Effector memory CD4-positive, alpha-beta T cell (primary cell): ENCODE measurements at regions not wholly inside any gene's neighbourhood (a gene's known extent, or its start where the extent isn't known, plus 50 kb on each side); places are given as distances from the start of the nearest gene placed in this dataset.
"Not testable (repeated sequence)": the region's sequence is repeated elsewhere in the genome, so short reads cannot be mapped to it uniquely, and the experiment has no call there.

ENCODE experiments used
- DNase-seq, 3 donors: peaks; one replicate each; pipeline ENCODE4 v3.0.0-alpha.2; 2020
- H3K27ac ChIP-seq: 2 replicates; pipeline ENCODE4 v1.7.0; 2013; ENCODE audit warnings: mild to moderate bottlenecking, low read length, moderate library complexity; ENCODE audit not compliant: insufficient read depth, poor library complexity, severe bottlenecking
- H3K27me3 ChIP-seq: replicated peaks from 2 replicates; pipeline ENCODE4 v1.7.0; 2013; ENCODE audit warnings: mild to moderate bottlenecking, low read length; ENCODE audit not compliant: insufficient read depth, control insufficient read depth, poor library complexity, severe bottlenecking
- H3K36me3 ChIP-seq: 2 replicates; pipeline ENCODE4 v1.7.0; 2013; ENCODE audit warnings: mild to moderate bottlenecking, low read length, moderate library complexity; ENCODE audit not compliant: control insufficient read depth, insufficient read depth
- H3K4me1 ChIP-seq: 2 replicates; pipeline ENCODE4 v1.7.0; 2013; ENCODE audit warnings: low read length, mild to moderate bottlenecking; ENCODE audit not compliant: control insufficient read depth, insufficient read depth, poor library complexity, severe bottlenecking
- H3K4me3 ChIP-seq: 2 replicates; pipeline ENCODE4 v1.7.0; 2013; ENCODE audit warnings: low read length, low read depth, mild to moderate bottlenecking; ENCODE audit not compliant: insufficient read depth, poor library complexity, severe bottlenecking
- H3K9me3 ChIP-seq: 2 replicates; pipeline ENCODE4 v1.7.0; 2013; ENCODE audit warnings: mild to moderate bottlenecking, low read length, moderate library complexity; ENCODE audit not compliant: control insufficient read depth

- no peaks in the 10 kb centered on the region for H3K4me1 ChIP-seq
- no peak overlapping the region for H3K4me3 ChIP-seq
- H3K9me3 ChIP-seq: no peaks in the 10 kb centered on the region
- H3K27ac ChIP-seq: no peak overlapping the region
- H3K36me3 ChIP-seq: no peaks in the 10 kb centered on the region
- no peaks in the 10 kb centered on the region for H3K27me3 ChIP-seq
- no peak for DNase-seq
Observed at GRCh38 chr12:20047901-20048300, 320.4 kb upstream of the PDE3A start.

- Histone ChIP-seq H3K27me3 (no peaks in the 10 kb centered on the region), H3K27ac (no peak overlapping the region), H3K4me3 (no peak overlapping the region), H3K36me3 (no peaks in the 10 kb centered on the region), H3K9me3 (no peaks in the 10 kb centered on the region), H3K4me1 (no peaks in the 10 kb centered on the region)
- no peak for DNase-seq
Observed at GRCh38 chr12:20050221-20050620, 318.1 kb upstream of the PDE3A start.

DNA sequence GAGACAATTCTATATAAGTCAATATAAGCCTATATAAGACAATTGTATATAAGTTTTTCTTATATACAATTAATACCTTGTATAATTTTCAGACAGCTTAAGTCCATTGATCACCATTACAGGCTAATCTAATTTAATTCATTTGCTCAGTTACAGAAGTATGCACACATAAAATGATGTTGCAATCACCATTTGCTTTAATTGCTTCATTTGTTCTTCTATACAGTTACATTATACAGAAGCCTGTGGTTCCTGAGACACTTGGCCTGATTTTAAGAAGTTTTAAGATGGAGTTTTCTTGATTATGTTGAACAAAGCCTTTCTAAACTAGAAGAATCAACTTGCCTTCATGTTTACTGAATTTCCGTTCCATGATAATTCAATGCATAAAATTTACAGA is 314.6 kb upstream of the PDE3A start:
- Histone ChIP-seq H3K27me3 (no peaks in the 10 kb centered on the region), H3K9me3 (no peaks in the 10 kb centered on the region), H3K4me3 (no peak overlapping the region), H3K27ac (no peak overlapping the region), H3K36me3 (no peaks in the 10 kb centered on the region), H3K4me1 (no peaks in the 10 kb centered on the region)
- no peak for DNase-seq

DNA sequence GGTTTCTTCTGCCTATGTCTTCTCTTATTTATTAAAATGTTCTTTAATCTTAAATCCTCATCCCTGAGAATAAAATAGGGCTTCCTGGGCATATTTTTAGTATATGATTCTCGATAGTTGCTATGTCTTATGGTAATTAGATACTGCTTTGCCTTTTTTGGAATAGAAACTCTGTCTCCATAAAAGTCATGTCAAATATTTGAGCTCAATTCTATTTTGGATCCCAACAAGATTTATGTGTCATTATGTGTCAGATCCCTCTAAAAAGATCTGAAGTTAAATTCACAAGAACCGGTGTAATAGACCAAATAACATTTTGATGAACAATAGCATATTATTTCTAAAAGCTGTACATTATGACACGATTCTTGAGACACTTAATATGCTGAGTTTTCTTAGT is 312.5 kb upstream of the PDE3A start:
- Histone ChIP-seq H3K4me3 (no peak overlapping the region), H3K9me3 (no peaks in the 10 kb centered on the region), H3K27me3 (no peaks in the 10 kb centered on the region), H3K4me1 (no peaks in the 10 kb centered on the region), H3K27ac (no peak overlapping the region), H3K36me3 (no peaks in the 10 kb centered on the region)
- DNase-seq: no peak

GRCh38 chr12:20057398-20057797 is 310.9 kb upstream of the PDE3A start:
- H3K27ac ChIP-seq: no peak overlapping the region
- H3K4me3 ChIP-seq: no peak overlapping the region
- H3K4me1 ChIP-seq: no peaks in the 10 kb centered on the region
- no peaks in the 10 kb centered on the region for H3K9me3 ChIP-seq
- H3K36me3 ChIP-seq: no peaks in the 10 kb centered on the region
- H3K27me3 ChIP-seq: no peaks in the 10 kb centered on the region
- DNase-seq: no peak

DNA sequence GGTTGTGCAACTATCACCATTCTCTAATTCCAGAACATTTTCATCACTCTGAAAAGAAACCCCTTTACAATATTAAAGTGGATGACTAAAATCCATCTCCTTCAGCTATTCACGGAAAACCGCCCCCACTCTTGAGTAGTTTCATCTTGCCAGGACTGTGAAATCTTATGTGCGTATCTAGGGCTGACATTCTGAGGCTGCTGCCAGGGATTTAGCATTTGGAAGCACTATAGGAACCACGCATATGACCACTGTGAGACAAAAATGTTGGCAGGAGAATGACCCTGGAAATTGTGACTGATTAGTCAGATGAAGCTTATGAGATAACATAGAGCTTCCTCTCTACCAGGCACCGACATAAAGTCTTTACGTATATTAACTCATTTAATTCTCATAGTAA is 305.2 kb upstream of the PDE3A start:
- Histone ChIP-seq H3K4me1 (no peaks in the 10 kb centered on the region), H3K36me3 (no peaks in the 10 kb centered on the region), H3K9me3 (no peaks in the 10 kb centered on the region), H3K27ac (no peak overlapping the region), H3K27me3 (no peaks in the 10 kb centered on the region), H3K4me3 (no peak overlapping the region)
- DNase-seq: no peak

GRCh38 chr12:20077618-20078017 is 290.7 kb upstream of the PDE3A start:
- DNase-seq: no peak
- H3K27me3 ChIP-seq: no peaks in the 10 kb centered on the region

GRCh38 chr12:20089077-20089476 is 279.3 kb upstream of the PDE3A start:
- H3K4me3 ChIP-seq: no peak overlapping the region
- H3K27ac ChIP-seq: no peak overlapping the region
- H3K9me3 ChIP-seq: no peaks in the 10 kb centered on the region
- no peak for DNase-seq
- no peaks in the 10 kb centered on the region for H3K4me1 ChIP-seq
- H3K36me3 ChIP-seq: no peaks in the 10 kb centered on the region
- no peaks in the 10 kb centered on the region for H3K27me3 ChIP-seq

More at GRCh38 chr12:20077618-20078017, 290.7 kb upstream of the PDE3A start:
- Histone ChIP-seq H3K27ac (no peak overlapping the region), H3K9me3 (no peaks in the 10 kb centered on the region), H3K4me1 (no peaks in the 10 kb centered on the region), H3K36me3 (no peaks in the 10 kb centered on the region), H3K4me3 (no peak overlapping the region)

GRCh38 chr12:20093190-20093810 is 275.0 kb upstream of the PDE3A start:
- H3K4me1 ChIP-seq, DNase-seq, H3K9me3 ChIP-seq, H3K36me3 ChIP-seq, H3K27me3 ChIP-seq, H3K27ac ChIP-seq, H3K4me3 ChIP-seq: not testable (repeated sequence)

GRCh38 chr12:20096430-20096829 is 271.9 kb upstream of the PDE3A start:
- H3K4me1 ChIP-seq: no peaks in the 10 kb centered on the region
- H3K27ac ChIP-seq: no peak overlapping the region
- no peak for DNase-seq
- no peaks in the 10 kb centered on the region for H3K36me3 ChIP-seq
- H3K27me3 ChIP-seq: no peaks in the 10 kb centered on the region
- H3K4me3 ChIP-seq: no peak overlapping the region
- H3K9me3 ChIP-seq: no peaks in the 10 kb centered on the region
